Islet precursor cell (in vitro differentiated cells): ENCODE measurements at regions not wholly inside any gene's neighbourhood (a gene's known extent, or its start where the extent isn't known, plus 50 kb on each side); places are given as distances from the start of the nearest gene placed in this dataset.

Source experiments
- DNase-seq: peaks from one replicate; pipeline ENCODE4 v3.0.0-alpha.2; 2018

DNA sequence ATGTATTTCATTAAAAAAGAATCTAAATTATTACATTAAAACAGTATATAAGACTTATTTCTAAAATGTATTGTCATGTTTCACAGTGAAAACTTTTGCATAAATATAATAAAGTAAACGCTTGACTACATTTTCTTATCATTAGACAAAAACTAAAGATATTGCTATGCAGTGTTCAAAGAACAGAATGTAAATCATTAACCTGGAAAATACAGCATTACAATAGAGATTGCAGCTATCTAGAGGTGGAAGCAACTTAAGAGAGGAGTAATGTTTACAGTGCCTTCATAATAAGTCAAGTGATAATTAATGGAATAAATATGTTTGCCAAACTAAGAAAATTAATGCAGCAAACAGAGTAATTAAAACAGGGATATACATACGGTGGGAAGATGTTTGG is 940.9 kb downstream of the FSTL5 start:
- no peak for DNase-seq

DNA sequence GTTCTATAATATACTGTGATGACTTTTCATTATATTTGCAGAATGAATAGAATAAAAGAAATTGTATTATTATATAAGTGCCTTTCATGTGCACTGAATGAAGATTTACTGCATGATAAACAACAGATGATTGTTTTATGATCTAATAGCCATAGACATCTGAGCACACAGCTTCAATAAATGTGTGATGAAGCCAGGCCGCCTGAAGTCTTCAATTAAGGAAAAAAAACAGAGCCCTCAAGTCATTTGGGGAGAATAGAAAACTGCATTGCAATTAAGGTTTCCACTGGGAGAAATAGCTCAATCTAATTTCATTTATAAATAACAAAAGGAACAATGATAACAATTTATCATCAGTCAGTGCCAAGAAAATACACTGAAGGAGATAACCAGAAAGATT is 955.2 kb downstream of the FSTL5 start:
- DNase-seq = no peak

DNA sequence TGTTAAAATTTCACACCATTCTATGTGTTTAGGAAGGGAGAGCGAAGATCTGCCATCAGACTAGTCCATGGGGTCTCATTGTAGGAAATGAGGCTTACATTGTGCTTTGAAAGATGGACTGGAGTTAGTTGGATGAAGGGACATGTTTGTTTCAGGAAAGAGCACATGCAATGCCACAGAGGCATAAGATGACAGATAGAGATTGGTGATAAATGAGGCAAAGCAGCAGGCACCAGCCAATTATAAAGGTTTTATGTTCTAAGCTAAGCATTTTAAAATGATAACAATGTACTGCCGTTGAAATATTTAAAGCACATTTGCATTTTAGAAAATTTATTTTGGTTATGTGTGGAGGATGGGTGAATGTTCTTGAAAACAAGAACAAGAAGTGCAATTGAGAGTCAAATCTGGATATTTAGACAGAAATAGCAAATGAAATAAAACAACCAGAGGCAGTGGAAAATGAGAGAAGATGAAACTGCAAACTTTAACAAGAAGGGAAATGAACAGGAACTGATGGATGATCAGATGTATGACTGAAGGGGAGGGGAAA is 957.2 kb downstream of the FSTL5 start:
- DNase-seq = no peak

DNA sequence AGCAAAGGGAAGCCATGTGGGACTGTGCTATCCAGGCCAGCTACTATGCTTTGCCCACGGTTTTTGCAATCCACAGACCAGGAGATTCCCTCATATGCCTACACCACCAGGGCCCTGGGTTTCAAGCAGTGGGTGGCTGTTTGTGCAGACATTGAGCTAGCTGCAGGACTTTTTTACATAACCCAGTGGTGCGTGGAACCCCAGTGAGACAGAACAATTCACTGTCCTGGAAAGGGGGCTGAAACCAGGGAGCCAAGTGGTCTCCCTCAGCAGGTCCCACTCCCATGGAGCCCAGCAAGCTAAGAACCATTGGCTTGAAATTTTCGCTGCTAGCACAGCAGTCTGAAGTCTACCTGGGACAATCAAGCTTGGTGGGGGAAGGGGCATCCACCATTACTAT is 959.9 kb downstream of the FSTL5 start:
- no peak for DNase-seq

DNA sequence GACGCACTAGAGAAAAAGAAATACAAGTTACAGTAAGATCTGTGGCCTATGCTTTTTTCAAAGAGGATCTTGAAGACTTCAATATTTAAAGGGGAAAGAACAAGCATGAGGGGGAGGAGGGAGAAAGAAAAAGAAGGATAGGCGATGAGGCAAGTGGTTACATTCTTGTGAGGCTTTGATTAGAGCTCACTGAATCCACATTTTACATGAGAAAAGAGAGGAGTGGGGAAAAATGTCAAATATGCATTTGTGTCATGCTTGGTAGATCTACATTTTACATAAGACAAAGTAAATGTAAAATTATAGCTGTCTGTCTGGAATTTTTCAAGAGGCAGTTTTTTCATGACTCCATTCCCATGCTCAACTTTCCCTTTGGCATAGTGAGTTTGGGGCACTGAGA is 965.9 kb downstream of the FSTL5 start:
- DNase-seq = no peak

DNA sequence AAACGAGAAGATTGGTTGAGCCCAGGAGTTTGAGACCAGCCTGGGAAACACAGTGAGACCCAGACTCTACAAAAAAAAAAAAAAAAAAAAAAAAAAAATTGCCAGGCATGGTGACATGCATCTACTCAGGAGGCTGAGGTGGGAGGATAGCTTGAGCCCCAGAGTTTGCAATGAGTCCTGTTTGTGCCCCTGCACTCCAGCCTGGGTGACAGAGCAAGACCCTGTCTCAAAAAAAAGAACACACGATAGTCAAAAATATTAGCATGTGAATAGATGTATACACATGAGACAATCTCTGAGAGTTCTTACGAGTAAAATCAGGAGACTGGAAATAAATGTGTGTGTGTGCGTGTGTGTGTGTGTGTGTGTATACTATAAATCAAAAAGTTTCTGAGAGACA is 966.3 kb downstream of the FSTL5 start:
- DNase-seq = no peak

DNA sequence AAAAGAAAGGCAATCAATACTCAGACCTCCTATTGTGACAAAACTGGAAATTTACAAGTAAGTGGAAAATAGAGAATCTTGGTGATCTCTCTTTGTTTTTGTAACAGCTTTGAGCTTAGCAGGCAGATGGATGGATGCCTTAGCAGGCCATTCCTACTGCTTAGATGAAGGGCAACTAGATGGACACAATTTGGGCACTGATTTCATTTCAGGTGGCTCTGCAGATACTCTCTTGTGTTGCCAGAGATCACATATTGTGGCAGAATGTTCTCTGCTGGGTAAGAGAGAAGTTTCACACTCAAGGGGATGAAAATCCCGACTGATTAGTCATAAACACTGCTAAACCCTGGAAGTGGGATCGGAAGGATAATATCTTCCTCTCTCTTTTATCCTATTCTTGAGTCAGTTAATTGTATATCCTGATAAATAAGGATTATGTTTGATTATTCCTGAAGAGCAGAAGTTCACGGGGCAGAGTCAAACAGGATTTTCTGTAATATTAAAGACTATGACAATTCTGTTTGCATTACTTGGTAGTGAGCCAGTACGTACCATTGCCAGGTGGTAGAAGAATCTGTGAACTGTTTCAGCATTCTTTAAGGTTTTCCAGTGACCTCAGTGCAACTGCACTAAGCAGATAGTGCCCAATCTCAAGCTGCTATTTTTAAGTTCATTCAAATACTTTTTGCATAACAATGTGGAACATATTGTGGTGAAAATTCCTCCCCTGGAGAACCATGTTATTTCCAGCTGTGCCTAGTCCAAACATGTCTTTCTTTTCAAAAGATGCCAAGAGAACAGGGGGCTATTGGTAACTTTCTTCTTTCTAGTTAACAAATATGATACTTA is 974.3 kb downstream of the FSTL5 start:
- no peak for DNase-seq

DNA sequence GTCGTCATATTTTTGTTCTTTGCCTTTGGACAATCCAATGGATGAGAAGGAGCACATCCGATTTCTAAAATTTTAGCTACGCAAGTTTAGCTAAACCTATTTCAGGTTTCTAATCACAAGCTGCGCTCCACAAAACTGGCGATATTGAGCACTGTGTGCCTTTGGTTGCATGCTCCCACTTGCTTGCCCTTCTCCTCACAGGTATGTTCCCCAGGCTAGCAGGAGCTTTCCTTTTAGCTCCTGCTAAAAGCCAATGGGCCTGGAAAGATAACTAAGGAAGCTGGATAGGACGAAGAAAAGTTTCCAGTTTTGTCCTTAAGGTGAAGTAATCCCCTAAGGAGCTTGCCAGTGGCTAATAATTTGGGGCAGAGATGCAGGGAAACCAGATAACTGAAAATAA is 975.2 kb downstream of the FSTL5 start:
- DNase-seq = no peak

DNA sequence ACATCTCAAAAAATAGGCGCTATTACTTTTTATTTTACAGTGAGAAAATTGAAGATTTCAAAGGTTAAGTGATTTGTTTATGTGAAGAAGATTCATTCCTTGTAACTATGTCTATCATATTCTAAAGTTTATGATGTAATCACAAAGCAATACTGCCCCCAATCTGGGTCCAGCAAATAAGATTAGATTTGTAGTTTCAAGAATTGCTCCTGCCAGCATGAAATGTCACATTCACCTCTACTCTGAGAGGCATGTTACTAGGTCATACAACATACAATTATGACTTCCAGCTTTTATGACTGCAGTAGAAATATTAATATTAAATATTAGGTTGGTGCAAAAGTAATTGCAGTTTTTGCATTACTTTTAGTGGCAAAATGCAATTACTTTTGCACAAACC is 976.2 kb downstream of the FSTL5 start:
- DNase-seq = no peak

DNA sequence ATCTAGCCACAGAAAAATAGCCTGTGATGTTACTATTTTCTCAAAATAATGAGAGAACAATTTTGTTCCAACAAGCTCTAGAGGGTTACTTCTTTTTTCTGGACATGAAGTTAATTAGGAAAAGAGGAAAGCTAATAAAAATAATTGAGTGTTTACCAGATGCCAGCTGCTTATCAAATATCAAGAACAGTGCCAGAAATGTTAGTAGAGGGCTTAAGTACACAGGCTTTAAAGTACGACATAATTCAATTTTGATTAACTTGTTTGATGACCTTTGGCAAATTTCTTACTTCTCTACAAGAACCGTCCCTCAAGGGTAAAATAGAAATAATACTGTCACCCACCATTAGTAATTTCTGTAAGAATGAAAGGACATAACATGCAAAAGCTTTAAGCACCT is 977.0 kb downstream of the FSTL5 start:
- no peak for DNase-seq

DNA sequence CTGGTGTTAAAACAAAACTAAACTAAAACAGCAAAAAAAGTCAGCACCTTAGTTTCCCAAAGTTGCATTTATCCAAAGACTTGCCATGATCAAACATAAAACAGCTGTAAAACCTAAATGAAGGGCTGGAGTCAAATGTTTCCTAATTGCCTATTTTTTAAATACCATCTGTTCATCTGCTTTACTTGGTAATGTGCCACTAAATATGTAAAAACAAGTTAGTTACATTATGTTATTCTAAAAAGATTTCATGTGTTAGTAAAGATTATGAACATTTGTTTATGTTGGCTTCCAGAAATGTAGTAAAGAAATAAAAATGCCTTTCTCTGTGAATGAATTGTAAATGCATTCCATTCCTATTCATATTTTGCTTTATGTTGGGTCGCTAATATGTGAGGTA is 977.8 kb downstream of the FSTL5 start:
- no peak for DNase-seq

DNA sequence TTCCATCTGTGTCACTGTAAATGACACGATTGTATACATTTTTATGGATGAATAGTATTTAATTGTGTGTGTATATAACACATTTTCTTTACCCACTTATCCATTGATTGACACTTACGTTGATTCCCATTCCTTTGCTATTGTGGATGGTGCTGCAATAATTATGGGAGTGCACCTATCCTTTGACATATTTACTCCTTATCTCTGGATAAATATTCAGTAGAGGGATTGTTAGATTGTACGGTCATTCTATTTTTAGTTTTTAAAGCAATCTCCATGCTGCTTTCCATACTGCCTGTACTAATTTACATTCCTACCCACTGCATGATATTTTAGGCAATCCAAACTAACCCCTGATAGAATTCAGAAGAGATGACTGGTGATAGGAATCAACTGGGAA is 980.1 kb downstream of the FSTL5 start:
- no peak for DNase-seq

DNA sequence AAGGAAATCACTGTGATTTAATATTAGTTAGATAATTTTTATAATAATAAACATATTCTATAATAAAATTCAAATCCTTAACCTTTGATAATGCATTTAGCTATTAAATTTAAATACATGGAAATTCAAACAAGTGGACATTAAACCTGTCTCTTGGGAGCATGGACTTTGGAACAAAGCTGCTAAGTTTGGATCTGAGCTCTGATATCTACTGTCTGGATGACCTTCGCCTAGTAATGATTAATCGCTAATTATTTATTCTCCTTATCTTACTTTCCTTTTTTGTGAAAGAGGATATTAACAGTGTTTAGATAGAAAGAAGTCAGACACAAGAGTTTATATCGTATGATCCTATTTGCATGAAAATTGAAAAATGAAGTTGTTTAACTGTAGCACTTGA is 980.9 kb downstream of the FSTL5 start:
- DNase-seq = no peak

DNA sequence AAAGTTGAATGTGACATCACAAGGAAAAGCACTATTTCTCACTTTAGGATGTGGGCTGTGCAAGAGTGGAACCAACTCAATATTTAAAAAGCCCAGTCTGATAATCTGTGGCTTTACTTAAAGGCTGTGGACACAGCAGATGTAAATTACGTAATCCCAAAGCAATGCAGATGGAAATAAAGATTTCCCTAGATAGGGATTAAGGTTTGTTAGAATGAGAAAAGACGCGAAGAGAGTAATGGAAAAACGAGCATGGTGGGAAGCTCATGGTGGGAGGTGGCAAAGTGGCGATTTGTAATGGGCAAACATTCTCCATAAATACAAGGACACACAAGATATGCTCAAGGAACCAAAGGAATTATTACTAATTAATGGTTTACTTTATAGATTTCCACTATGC is 985.5 kb downstream of the FSTL5 start:
- no peak for DNase-seq

DNA sequence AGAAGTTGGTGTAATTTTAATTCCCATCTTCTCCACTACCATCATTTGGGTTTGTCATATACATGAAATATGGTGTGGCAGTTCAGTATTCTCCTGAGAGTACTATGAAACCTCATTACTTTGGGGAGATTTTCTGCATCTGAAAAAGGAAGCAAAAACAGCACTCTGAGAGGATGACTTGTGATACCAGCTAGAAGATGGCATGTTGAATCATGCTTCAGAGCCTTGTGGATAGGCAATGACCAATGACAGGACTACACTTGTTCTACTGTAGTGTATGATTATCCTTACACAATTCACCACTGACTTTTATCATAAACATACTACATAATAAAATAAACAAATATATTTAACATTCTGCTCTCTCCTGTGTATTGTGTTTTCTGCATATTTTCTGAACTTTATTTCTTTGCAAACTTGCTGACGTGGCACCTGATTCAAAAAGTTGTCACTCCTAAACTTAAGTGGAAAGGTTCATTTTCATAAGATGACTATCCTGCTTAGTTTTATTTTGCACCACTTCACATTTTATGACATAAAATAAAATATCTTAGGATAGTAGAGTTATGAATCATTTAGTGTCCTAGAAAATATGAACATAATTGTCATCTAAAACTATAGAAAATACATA is 991.3 kb downstream of the FSTL5 start:
- DNase-seq = no peak

DNA sequence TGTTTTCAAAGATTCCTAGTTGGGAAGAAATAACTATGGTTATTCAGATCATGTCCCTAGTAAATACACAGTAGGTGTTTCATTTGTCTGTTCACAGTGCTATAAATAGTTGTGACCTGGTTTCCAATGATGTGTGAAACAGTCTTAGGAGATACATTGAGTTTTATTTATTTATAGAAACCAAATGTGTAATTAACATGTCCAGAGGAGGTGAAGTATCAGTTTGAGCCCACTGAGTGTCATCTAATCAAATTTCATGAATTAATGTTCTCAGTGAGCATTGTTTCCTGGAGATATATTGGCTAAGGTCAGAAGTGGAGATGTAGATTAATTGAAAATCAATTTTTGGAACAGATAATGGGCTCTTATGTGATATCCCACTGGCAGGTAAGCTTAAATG is 996.3 kb downstream of the FSTL5 start:
- no peak for DNase-seq

DNA sequence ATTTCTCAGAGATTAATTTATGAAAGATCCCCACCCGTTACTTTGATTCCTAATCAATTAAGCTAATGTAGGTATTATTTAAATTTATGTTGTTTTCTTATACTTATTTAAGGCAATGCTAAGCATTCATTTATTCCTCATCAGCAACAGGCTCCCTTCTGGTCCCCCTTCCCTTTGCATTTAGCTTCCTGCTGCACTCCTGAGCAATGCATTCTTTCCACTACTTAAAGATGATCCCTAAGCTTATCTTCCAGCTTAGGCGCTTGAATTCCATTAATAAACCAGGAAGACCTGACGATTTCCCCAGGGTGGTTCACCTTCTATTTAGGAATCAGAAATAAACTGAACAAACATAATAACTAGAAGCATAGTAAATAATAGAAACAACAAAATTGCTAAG is 1003.1 kb downstream of the FSTL5 start:
- no peak for DNase-seq

DNA sequence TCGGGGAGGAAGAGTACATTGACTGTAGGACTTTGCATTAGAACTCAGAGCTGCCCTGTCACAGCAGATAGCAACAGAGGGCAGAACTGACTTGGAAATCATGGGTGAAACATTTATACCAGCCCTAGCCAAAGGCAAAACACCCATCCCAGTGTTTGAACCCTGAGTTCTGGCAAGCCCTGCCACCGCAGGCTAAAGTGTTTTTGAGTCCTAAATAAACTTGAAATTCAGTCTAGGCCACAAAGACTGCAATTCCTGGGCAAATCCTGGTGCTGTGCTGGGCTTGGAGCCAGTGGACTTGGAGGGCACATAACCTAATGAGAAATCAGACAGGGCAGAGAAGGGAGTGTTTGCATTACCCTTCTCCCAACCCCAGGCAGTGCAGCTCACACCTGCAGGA is 1015.7 kb downstream of the FSTL5 start:
- no peak for DNase-seq

DNA sequence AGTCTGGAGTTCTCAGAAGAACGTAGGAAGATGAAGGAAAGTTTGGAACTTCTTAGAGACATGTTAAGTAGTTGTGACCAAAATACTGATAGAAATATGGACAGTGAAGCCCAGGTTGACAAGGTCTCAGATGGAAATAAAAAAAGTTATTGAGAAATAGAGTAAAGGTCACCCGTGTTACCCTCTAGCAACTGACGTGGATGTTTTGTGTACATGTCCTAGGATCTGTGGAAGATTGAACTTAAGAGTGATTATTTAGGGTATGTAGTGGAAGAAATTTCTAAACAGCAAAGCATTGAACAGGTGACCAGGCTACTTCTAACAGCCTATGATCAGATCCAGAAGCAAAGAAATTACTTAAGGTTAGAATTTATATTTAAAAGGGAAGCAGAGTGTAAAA is 1020.4 kb downstream of the FSTL5 start:
- DNase-seq = no peak

DNA sequence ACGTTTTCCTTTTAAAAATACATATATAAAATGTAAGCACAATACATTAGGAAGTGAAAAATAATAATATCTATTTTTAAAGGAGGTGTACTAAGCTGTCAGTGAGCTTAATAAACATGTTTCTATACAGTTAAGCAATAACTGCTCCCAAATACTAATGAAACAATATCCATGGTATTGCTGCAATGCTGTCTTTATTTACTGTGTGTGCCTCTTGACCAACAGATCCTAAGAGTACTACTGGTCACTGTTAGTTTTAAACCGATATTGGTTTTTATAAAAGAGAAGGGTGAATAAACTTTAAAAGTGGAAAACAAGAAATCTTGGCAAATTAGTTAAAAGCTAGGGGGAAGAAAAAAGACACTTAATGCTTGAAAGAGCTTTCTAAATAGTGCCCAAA is 1029.0 kb downstream of the FSTL5 start:
- DNase-seq = no peak

DNA sequence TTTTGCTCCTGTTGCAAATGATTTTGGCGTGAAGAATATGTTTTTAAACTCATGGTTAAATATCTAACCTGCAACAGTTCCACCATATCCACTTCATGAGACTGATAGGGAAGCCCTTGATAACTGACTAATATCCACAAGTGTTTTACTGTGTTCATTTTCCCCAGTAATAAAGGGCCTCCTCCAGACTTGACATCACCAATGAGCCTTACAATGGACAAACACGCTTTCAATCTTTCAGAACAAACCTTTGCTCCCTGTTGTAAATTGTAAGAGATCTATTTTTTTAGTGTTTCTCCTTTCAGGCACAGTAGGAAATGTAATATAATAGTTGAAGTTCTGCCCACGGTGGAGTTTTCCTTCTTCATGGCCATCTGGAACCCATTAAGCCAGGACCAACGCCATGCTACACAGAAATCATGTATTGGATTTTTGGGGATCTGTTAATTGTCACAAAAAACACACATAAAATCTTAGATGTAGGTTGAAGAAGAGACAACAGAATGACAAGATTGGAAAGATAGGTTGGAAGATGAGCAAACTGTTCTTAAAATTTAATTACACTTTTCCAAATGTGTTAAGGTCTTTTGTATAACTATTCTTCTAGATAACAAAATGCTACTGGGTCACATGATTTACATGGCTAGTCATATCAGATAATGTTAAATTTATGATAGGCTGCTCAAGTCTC is 1030.1 kb downstream of the FSTL5 start:
- DNase-seq = no peak

DNA sequence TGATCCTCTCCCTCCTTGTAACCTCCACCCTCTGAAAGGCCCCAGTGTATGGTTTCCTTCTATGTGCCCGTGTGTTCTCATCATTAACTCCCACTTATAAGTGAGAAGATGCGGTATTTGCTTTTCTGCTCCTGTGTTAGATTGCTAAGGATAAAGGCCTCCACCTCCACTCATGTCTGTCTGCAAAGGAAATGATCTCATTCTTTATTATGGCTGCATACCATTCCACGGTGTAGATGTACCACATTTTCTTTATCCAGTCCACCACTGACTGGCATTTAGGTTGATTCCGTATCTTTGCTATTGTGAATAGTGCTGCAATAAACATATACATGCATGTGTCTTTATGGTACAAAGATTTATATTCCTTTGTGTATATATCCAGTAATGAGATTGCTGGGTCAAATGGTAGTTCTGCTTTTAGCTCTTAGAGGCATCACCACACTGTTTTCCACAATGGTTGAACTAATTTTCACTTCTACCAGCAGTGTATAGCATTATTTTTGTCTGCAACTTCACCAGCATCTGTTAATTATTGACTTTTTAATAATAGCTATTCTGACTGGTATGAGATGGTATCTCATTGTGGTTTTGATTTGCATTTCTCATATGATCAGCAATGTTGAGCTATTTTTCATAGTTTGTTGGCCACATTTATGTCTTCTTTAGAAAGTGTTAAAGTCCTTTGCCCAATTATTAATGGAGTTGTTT is 1030.9 kb downstream of the FSTL5 start:
- DNase-seq = no peak

DNA sequence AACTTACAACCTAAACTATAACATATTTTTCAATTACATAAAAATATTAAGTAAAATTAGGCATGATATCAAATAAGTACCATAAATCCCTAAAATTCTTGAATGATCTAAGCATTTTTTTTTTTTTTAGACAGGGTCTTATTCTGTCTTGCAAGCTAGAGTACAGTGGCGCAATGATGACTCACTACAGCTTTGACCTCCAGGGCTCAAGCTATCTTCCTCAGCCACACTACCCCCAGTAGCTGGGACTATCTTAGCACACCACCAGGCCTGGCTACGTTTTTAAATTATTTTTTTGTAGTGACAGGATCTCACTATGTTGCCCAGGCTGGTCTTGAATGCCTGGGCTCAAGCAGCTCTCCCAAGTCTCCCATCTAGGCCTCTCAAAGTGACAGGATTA is 1042.3 kb downstream of the FSTL5 start:
- peak; percentile 56 for DNase-seq
